ENCODE measurements at regions not wholly inside any gene's neighbourhood (a gene's known extent, or its start where the extent isn't known, plus 50 kb on each side); places are given as distances from the start of the nearest gene placed in this dataset.

- DNase-seq = no peak
These were observed 65.0 kb upstream of the DNAJC19 start for GRCh38 chr3:181054538-181054937.

GRCh38 chr3:181052256-181052655 lies 62.7 kb upstream of the DNAJC19 start:
- no peak for DNase-seq

DNA sequence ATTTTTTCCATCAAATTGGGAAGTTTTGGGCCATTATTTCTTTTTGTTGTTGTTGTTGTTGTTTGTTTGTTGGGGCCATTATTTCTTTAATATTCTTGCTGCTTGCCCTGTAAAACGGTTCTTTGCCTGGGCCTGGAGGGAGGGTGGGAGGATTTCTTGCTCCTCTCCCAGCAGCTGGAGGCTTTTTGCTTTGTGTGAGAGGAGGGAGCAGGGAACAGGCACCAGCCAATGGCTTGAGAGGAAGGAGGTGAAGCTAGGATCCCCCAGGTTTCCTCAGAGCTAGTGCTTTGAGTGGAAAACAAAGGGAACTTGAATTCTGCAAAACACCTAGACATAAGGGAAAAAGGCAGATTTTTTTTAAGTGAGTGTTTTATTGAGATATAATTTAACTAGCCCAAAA lies 61.2 kb upstream of the DNAJC19 start:
- DNase-seq = no peak

GRCh38 chr3:181040030-181040429 lies 50.5 kb upstream of the DNAJC19 start:
- DNase-seq = no peak

All from stimulated activated CD4-positive, alpha-beta T cell treated with anti-CD3 and anti-CD28 coated beads, Interleukin-2, amount 100 ng/mL, for 24 hours (primary cell).